DOHH2 (cell line): ENCODE measurements at regions not wholly inside any gene's neighbourhood (a gene's known extent, or its start where the extent isn't known, plus 50 kb on each side); places are given as distances from the start of the nearest gene placed in this dataset.

Experiments used
- EZH2phosphoT487 ChIP-seq: fragments of 200-600 bp; sonication (generic); IDR thresholded peaks from 2 replicates; pipeline ENCODE4 v1.6.1; 2017; ENCODE audit warnings: borderline replicate concordance, mild to moderate bottlenecking, antibody characterized with exemption, low read length, moderate library complexity, mixed read lengths
- TF ChIP-seq, protein P1 (sequence below): fragments of 200-600 bp; sonication (generic); IDR thresholded peaks from one replicate; pipeline ENCODE4 v1.5.1; 2014; ENCODE audit warnings: antibody characterized with exemption, mild to moderate bottlenecking, low read depth, low read length; ENCODE audit not compliant: poor library complexity, severe bottlenecking

DNA sequence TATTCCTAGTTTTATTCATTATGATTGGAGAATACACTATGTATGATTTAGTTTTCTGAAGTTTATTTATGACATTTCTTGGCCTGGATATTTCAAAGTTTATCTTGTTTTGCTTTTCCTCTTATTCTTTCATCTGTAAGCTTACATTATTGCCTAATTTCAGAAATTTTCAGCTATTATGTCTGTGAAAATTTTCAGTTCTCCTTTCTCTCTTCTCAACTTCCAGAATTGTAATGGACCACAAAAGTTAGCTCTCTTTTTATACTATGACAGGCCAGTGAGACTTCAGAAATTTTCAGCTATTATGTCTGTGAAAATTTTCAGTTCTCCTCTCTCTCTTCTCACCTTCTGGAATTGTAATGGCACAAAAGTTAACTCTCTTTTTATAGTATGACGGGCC, 97.2 kb upstream of the SCN7A start:
- no peak for TF ChIP-seq EZH2phosphoT487
- TF ChIP-seq, protein P1, sequence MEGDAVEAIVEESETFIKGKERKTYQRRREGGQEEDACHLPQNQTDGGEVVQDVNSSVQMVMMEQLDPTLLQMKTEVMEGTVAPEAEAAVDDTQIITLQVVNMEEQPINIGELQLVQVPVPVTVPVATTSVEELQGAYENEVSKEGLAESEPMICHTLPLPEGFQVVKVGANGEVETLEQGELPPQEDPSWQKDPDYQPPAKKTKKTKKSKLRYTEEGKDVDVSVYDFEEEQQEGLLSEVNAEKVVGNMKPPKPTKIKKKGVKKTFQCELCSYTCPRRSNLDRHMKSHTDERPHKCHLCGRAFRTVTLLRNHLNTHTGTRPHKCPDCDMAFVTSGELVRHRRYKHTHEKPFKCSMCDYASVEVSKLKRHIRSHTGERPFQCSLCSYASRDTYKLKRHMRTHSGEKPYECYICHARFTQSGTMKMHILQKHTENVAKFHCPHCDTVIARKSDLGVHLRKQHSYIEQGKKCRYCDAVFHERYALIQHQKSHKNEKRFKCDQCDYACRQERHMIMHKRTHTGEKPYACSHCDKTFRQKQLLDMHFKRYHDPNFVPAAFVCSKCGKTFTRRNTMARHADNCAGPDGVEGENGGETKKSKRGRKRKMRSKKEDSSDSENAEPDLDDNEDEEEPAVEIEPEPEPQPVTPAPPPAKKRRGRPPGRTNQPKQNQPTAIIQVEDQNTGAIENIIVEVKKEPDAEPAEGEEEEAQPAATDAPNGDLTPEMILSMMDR = no peak
